GM21447 (cell line): ENCODE measurements at regions not wholly inside any gene's neighbourhood (a gene's known extent, or its start where the extent isn't known, plus 50 kb on each side); places are given as distances from the start of the nearest gene placed in this dataset.

ENCODE experiments used
- ATAC-seq: cut with Tn5 transposase; IDR thresholded peaks from one replicate; pipeline ENCODE4 v1.9.1; 2021; ENCODE audit not compliant: unreplicated experiment

- no peak for ATAC-seq
Measured at GRCh38 chr16:82252582-82252981, 82.6 kb upstream of the MPHOSPH6 start.

GRCh38 chr16:82248677-82249076 lies 78.7 kb upstream of the MPHOSPH6 start:
- ATAC-seq = no peak

- no peak for ATAC-seq
Measured at GRCh38 chr16:82248012-82248656, 78.1 kb upstream of the MPHOSPH6 start.

DNA sequence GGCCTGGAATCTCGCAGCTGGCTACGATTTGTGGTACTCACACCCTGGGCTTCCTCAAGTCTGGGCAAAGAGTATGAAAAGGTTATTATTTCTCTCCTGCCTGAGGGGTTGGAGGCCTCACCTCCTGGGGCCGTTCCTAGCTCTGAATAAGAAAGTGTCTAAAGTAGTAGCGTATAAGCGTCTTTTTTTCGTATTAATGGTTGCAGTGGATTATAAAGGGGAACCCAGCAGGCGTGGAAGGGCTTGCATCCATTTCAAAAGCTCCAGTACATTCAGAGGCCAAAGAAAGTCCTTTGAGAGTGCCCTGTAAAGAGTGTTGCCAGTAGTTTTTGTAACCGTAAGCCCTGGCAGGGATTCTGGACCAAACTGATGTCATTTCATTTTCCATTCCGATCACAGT lies 72.2 kb upstream of the MPHOSPH6 start:
- no peak for ATAC-seq

GRCh38 chr16:82241469-82242052 lies 71.5 kb upstream of the MPHOSPH6 start:
- no peak for ATAC-seq

GRCh38 chr16:82240111-82240510 lies 70.1 kb upstream of the MPHOSPH6 start:
- no peak for ATAC-seq

- no peak for ATAC-seq
Measured at GRCh38 chr16:82236875-82237274, 66.9 kb upstream of the MPHOSPH6 start.

DNA sequence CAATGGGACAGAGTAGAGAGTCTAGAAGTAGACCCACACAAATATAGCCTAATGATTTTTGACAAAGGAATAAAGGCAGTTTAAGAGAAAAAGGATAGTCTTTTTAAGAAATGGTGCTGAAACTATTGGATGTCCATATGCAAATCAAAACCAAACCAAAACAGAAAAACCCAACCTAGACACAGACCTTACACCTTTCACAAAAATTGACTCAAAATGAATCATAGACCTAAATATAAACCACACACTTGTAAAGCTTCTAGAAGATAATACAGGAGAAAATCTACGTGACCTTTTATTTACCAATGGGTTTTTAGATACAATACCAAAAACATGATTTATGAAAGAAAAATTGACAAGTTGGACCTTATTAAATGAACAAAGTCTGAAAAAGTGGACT lies 66.4 kb upstream of the MPHOSPH6 start:
- ATAC-seq = no peak

- no peak for ATAC-seq
Measured at GRCh38 chr16:82232806-82233205, 62.8 kb upstream of the MPHOSPH6 start.

GRCh38 chr16:82231008-82231787 lies 61.2 kb upstream of the MPHOSPH6 start:
- no peak for ATAC-seq

- ATAC-seq = no peak
Measured at GRCh38 chr16:82229800-82230619, 60.0 kb upstream of the MPHOSPH6 start.

GRCh38 chr16:82226327-82226726 lies 56.3 kb upstream of the MPHOSPH6 start:
- no peak for ATAC-seq

DNA sequence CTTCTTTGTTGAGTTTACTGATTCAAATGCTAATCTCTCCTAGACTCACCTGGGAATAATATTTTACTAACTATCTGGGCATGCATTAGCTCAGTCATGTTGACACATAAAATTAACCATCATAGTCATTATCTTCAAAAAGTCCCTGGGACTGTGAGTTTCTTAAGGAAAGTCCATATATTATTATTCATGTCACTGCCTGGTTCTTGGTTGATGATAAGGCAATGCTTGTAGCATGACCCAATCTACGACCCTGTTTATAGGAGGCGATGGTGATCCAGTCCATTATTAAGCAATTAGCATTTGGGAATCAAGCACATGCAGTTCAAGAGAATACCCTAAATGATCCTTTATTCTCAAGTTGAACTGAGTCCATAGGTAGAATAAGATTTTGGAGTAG lies 54.8 kb upstream of the MPHOSPH6 start:
- ATAC-seq = no peak

GRCh38 chr16:82220541-82220940 lies 50.5 kb upstream of the MPHOSPH6 start:
- ATAC-seq = no peak
